Kidney capillary endothelial cell (primary cell): ENCODE measurements at regions not wholly inside any gene's neighbourhood (a gene's known extent, or its start where the extent isn't known, plus 50 kb on each side); places are given as distances from the start of the nearest gene placed in this dataset.
"Not testable (repeated sequence)": the region's sequence is repeated elsewhere in the genome, so short reads cannot be mapped to it uniquely, and the experiment has no call there.

ENCODE experiments used
- DNase-seq: peaks from one replicate; pipeline ENCODE4 v3.0.0-alpha.2; 2018; ENCODE audit warnings: low spot score

DNA sequence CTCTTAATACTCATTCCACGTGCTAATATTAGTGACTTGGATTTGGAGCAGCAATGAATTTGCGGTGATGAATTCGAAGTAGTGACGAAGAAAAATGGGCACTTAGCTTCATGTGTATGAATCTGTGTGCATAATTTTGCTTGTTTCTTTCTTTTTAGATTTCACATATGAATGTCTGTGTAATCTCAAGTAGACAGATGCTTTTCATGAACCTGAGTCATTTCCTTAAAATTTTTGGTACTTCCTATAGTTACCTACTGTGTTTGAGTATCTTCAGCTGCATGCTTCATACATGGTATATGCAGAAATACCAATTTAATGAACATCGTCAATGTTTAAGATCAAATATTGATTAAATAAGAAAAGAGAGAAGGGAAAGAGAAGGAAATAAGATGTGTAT, 540.2 kb downstream of the RAB38 start:
- DNase-seq, result no peak

DNA sequence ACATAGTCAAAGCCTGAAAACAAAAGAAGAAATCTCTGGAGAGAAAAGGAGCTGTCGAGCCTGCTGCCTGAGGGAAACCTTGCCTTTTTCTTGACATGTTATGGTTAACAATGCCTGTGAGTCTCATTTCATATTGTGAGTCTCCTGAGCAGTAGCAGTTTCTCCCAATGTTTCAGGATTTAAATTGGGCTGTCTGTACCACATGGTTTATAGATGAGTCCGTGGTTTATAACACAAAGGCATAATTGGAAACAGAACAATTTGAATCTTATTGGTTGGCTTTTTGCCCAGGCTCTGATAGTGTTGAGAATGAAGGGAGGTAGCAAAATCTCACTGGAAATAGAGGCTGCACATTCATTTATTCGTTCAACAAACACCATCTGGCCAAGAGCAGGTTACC, 540.9 kb downstream of the RAB38 start:
- no peak for DNase-seq

DNA sequence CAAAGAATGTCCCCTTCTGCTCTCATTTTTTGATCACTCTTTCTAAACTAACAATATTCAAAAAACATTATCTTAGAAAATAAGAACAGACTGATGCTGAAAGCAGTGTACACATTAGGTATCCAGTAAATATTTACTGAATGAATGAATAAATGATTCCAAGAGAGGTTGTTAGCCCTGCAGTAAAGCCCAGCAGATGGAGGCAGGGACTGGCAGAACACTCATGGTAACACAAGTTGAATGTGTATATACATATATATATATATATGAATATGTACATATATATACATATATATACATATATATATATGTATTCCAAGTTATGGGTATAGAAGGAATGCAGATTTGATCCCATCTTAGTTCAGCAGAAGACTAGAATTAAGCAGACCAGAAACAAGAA, 546.3 kb downstream of the RAB38 start:
- DNase-seq, result no peak

DNA sequence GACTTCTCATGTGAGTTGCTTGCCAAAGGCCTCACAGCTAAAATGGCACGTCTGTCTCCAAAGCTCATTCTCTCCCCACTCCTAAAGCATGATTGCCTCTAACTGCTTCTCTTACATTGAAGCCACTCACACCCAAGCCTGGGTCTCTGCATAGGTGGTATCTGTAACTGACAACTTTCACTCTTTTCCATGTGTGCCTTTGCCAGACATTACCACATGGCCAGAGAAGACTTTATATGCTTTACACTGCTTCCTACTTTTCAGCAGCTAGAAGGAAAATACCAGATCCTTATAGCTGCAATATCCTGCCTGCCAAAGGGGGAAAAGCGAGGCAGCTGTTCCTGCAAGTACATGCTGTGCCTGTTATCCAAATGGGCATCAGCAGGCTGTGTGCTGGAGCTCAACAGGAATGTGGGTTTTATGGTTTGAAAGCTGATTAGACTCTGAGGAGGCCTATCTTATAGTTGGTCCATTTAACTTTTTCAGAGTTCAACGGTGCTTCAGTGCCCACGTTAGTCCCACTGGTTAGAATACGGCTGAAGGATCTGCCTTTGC, 547.1 kb downstream of the RAB38 start:
- no peak for DNase-seq

DNA sequence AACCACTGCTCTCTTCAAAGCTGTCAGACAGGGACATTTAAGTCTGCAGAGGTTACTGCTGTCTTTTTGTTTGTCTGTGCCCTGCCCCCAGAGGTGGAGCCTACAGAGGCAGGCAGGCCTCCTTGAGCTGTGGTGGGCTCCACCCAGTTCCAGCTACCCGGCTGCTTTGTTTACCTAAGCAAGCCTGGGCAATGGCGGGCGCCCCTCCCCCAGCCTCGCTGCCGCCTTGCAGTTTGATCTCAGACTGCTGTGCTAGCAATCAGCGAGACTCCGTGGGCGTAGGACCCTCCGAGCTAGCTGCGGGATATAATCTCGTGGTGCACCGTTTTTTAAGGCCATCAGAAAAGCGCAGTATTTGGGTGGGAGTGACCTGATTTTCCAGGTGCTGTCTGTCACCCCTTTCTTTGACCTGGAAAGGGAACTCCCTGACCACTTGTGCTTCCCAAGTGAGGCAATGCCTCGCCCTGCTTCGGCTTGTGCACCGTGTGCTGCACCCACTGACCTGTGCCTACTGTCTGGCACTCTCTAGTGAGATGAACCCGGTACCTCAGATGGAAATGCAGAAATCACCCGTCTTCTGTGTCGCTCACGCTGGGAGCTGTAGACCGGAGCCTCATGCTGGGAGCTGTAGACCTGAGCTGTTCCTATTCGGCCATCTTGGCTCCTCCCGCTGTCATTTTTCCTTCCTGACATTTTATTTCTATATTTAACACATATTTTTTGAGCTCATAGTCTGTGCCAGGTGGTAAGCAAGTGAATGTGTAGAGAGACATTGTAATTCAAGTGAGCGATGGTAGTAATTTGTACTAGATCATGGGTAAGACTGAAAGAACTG, 551.5 kb downstream of the RAB38 start:
- not testable (repeated sequence) for DNase-seq

DNA sequence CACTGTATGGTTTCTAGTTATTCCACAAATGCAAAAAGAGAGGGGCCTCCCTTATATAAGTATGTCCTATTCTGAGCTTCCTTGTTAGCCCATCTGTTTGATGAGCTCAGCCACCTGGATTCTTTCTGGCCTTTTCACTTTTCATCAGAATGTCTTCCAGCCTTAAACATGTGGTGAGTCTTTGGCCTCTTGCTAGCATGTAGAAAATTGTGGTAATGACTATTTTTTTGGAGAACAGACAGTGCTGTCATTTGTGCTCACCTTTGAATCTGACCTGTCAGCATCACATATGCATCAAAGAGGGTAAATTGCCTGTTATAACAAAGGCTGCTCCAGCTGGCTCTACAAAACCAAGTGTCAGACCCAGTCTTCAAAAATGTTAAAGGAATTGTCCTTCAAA, 558.7 kb downstream of the RAB38 start:
- no peak for DNase-seq

DNA sequence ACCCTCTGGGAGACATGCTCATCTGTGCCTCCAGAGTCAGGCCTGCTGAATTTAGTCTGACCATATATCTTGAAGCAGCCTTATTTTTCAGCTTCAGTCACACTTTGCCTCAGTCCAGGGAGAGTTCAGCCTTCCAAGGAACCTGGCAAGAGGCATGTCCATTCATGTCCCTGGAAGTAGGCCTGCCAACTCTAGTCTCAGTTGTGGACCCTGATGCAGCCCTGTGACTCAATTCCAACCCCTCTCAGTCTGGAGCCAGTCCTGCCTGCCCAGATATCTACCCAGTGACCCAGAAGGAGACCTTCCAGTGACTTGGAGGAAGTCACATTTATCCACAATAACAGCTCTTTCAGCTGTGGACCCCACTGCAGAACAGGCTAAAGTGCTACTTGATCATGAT, 566.6 kb downstream of the TMEM135 start:
- DNase-seq, result no peak

DNA sequence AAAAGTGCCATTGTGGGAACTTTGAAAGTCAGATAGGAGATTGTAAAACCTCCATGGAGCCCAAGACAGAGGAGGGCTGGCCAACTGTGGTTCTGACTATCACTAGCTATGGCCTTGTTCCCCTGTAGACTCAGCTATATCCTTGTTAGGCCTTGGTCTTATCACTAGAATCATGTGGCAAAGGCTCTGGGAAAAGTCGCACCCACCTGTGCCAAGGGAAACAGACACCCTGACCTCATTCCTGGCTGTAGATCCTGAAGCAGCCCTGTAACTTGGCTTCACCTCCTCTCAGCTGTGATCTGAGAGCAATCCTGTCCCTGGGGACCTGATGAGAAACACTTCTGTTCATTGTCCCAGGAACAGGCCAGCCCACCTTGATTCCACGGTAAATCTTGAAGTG, 566.2 kb downstream of the TMEM135 start:
- DNase-seq, result no peak

DNA sequence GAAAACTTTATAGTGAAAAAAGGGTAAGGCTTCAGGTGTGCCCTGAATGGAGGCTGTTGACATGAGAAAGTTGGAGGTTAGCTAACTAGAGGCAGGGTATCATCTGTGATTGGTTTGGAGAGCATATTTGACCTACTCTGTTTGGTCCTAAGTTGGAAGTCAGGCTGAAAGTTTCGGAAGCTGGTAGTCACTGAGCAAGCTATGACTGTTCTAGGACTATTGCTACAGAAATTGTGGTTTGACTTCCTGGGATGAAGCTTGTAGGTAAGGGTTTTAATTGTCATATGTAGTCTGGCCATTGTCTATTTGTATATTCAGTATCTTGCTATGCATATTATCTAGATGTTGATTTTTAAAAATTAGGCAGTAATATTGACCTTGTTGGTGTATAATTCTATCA, 565.0 kb downstream of the TMEM135 start:
- DNase-seq, result no peak

DNA sequence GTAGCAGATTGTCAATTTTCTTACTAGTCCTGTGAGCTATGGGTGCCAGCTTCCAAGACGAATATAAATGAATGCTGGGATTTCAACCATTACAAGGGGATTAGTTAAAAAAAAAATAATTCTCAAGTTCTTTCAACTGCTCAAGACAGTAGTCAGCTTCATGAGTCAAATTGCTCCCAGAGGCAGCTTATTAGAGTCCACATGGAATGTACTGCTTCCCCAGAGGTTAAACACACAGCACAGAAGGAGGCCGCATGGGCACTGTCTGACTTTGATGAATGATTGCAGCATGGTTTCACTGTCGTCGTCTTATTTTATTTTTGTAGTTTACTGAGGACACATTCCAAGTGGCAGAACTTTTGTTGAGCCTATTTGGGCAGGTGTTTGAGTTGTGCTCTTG, 563.2 kb downstream of the TMEM135 start:
- DNase-seq, result no peak

DNA sequence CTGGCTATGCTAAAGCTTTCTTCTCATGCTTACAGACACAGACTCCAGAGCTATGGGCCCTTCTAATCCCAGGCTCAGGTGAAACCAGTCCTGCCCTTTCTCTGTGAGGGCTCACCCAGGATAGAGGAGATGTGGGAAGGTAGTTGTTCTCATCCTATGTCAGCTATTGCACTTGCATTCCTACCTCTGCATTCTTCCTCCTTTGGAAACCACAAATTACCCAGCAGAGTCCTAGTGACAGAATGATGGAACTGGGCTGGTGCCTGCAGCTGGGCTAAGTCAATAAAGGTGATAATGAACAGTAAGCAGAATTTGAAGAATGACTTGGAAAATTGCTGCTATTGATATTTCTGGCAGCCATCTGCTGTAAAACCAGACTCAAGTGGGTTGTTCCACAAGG, 560.0 kb downstream of the TMEM135 start:
- DNase-seq, result no peak

DNA sequence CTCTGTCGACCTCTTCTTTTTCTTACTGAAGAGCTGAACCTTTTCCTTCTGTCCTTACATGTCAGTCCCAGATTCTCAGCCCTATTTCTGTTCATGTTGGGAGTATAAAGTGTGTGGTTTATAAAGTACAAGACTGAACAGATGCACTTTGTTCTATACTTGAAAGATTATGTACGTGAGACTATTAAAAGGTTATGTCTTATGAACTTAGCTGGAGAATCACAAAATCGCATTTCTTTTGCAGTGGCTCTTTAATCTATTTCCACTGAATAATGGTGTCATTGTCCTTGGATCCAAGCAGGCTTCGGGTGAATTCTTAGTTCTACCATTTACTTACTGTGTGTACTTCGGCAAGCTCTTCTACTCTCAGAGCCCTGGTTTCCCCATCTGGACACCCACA, 558.4 kb downstream of the TMEM135 start:
- DNase-seq, result no peak

DNA sequence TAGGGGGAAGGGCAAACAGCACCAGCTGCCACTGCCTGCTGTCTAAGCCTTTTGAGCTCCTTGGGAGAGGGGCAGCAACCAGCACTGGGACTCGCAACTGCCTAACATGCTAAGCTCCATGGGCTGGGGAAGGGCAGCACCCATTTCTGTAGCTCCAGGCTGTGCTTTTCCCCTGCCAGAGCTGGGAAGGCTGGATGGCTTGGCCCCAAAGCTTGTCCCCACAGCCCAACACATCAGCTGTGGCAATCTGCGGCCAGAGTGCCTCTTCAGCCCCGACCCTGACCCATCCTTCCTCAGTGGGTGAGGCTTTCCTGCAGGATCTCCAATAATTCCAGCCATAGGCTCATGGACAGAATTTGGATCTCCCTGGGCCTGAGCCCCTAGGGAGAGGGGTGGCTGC, 551.3 kb downstream of the TMEM135 start:
- no peak for DNase-seq

DNA sequence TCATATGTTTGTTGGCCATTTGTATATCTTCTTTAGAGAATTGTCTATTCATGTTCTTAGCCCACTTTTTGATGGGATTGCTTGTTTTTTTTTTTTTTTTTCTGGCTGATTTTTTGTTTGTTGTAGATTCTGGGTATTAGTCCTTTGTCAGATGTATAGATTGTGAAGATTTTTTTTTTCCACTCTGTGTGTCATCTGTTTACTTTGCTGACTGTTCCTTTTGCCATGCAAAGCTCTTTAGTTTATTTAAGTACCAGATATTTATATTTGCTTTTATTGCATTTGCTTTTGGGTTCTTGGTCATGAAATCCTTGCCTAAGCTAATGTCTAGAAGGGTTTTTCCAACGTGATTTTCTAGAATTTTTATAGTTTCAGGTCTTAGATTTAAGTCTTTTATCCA, 547.9 kb downstream of the TMEM135 start:
- not testable (repeated sequence) for DNase-seq

DNA sequence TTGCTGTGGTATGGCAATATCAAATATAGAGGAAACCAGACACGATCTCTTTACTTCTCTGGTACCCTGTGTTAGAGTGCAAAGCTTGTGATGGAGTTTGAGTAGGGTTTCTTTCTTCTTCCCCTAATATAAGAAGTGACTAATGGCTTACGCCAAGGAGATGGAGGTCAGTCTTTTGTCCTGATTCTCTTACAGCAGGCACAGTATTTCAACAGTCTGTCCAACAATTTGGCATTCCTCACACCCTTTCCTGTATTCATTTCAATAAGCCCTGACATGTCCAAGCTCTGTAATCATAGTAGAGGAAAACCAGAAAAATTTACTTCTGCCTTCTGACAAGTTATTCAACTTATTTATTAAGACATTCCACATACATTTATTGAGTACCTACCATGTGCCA, 546.2 kb downstream of the TMEM135 start:
- no peak for DNase-seq

DNA sequence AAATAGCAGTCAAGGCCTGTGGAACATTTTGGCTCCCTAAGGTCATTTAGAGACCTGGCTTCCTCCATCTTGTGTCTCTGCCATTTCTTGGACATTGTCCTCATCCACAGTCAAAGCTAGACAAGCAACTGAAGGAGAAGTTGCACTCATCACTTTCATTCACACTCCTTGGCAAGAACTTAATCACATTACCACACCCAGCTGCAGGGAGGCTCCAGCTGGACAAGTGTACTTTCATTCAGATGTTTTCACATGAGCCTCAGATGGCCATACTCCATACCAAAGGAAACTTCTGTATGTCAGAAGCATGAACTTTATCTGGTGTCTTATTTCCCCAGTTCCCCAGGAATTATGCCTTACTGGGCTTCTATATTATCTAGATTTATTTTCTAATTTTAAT, 537.4 kb downstream of the TMEM135 start:
- DNase-seq, result no peak

DNA sequence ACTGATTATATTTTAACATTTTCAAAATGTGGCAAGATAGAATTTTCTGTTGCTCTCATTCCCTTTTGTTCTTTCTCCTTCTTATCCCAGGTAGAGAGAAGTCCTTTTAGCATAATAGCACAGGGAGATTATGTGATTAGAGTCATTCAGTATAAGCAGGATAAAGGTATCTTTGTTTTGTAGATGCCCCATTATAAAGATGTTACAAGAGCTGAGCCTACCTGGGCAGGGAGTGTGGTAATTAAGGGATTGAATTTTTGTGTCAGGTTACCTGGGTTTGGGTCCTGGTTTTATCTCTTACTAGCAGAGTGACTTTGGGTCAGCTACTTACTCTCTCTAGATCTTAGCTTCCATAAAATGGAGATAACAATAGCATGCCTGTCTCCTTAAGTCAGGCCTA, 536.5 kb downstream of the TMEM135 start:
- DNase-seq, result no peak

DNA sequence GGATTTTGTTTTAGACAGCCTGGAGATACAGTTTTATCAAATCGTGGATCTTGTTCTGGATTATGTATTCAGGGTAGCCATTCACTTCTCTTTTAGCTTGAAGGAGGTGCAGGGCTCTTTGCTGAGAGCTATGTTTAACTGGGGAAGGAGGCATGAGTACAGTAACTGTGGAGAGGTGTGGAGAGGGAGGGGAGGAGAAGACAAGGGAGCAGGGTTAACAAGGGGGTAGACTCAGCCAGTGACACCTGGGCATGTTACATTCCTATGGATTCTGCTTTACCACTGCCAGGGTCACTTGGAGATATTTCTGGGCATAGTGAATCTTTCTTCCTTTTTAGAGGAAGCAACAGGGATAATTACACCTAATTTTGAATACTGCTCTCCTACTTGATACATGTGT, 536.0 kb downstream of the TMEM135 start:
- no peak for DNase-seq

DNA sequence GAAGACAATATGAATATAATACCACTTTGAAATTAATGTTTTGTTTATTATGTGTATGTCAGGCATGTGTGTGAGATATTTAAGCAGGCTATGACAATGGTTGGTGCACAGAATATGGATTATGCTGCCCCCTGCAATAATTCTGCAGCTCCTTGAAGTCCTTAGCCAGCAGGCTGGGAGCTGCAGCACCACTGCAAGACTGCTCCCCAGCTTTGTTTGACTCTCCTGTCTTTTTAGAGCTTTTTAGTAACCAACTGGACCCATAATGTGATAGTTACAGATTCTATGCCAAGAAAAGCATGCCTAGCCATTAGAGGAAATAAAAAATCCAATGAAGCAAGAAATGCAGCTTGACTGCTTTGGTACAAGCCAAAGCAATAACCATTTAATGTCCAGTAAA, 535.1 kb downstream of the TMEM135 start:
- DNase-seq, result no peak

DNA sequence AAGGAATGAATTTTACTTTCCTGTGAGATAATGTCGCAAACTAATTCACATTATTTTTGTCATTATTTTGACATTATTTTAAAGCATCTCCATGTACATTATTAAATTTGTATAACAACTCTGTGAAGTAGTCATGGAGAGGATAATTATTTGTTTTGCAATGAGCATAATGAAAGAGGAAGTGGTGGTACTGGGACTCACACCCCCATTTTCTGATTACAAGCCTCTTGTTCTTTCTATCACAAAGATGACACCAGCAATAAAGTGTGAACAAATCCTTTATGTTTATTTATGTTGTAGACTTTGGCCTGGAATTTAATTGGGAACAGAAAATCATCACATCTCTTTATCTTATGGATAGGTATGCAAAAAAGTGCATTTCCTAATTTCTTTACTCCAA, 522.6 kb downstream of the TMEM135 start:
- DNase-seq, result no peak

DNA sequence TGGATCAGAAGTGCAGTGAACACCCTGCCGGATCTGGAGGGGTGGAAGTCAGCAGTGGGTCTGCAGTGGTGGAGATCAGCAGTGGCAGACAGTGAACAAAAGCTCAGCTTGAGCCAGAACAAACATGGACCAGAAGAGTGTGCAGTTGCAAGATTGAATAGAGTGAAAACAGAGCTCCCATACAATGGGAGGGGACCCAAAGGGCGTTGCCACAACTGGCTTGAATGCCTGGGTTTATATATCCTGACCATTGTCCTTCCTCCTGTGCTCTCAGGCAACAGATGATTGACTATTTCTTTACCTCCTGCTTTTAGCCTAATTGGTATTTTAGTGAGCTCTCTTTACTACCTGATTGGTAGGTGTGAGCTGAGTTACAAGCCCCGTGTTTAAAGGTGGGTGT, 522.1 kb downstream of the TMEM135 start:
- not testable (repeated sequence) for DNase-seq

DNA sequence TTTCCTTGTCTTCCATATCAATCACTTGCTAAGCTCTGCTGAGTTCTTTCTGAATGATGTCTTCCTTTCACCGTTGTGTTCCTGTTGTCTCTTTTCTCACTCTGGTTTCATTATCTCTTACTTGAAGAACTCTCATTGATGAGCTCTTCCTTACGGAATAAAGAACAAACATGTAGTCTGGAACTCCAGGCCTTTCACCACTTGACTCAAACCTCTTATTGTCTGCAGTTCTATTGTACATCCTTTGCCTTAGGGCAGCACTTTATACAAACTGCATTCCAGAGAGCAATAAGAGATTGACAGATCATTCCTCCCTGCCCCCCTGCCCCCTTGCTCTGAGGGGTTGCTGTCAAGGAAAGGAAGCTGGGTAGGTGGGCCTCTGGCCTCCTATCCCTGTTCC, 517.4 kb downstream of the TMEM135 start:
- DNase-seq, result no peak

DNA sequence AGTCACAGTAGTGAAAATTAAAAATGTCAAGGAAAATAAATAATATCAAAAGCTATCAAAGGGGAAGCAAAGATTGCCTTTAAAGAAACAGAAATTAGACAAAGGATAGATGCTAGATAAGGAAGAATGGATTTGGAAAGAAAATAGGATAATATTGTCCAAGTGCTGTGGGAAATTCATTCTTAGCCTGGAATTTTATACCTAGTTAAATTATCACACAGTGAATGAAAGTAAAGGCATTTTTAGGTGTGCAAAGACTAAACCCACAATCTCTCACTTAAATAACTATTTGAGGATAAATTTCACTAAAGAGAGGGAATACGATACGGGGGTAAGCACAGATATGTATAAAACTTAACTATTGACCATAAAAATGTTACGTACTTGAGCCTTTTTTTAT, 511.1 kb downstream of the TMEM135 start:
- DNase-seq, result no peak

DNA sequence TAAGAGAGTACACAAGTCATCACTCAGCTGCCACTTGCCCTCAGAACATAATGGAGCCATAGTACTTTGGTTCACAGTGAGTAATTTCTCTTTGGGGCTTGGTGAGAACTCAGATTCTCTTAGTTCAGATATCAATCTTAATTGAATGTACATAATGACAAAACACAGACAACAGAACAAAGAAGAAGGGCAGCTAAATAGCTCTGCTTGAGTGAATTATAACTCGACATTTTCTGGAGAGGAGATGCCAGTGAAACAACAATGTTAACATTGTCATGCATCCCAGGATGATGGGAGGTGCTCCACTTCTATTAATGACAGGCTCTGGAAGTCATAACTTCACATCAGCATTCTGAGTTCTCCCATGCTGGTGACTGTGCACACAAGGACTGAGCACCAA, 508.1 kb downstream of the TMEM135 start:
- DNase-seq, result no peak
